ENCODE measurements at regions not wholly inside any gene's neighbourhood (a gene's known extent, or its start where the extent isn't known, plus 50 kb on each side); places are given as distances from the start of the nearest gene placed in this dataset.

DNA sequence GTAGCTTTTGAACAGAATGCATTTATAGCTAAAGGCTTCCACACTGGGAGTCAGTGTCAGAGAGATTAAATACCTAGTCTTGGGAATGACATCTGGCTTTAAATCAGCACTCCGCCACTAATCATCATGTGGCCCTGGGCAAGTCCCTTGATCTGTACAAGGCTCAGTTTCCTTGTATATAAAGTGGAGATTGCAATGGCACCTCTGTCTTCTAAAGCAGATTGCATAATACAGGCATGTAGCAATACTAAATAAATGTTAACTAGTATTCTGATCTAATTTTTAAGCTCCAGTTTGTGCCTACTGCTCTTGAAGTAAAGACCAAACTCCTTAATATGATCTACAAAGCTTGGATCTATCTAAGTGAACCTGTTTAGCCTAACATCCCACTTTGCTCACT lies 249.4 kb downstream of the PLPP3 start:
- DNase-seq: no peak
- Histone ChIP-seq H3K4me1 (ENCODE audit: control extremely low read depth in 1 of 4, control insufficient read depth in 4 of 4, insufficient read depth in 4 of 4, low read length in 3 of 4) (no peaks in the 10 kb centered on the region), H3K27ac (ENCODE audit: insufficient read depth in 1 of 2, low read depth in 1 of 2, low read length in 2 of 2, poor library complexity in 1 of 2, severe bottlenecking in 2 of 2) (no peak overlapping the region), H3K9me3 (ENCODE audit: control extremely low read depth in 1 of 5, control insufficient read depth in 4 of 5, insufficient read depth in 2 of 5, low read depth in 1 of 5, low read length in 4 of 5) (no peaks in the 10 kb centered on the region), H3K36me3 (ENCODE audit: control insufficient read depth in 4 of 4, insufficient read depth in 4 of 4, low read length in 3 of 4) (no peaks in the 10 kb centered on the region), H3K4me3 (ENCODE audit: control insufficient read depth in 1 of 7, extremely low read depth in 1 of 7, insufficient read depth in 4 of 7, low read depth in 2 of 7, low read length in 6 of 7) (no peak overlapping the region), H3K27me3 (replicated peaks in 2 of 5; ENCODE audit: control insufficient read depth in 4 of 5, insufficient read depth in 5 of 5, low read length in 4 of 5) (no peaks in the 10 kb centered on the region)
- ChIA-PET CTCF (no interaction called here), POLR2A (no interaction called here)
- WGBS (ENCODE audit: insufficient coverage): no CpG with 5 or more reads among the region's 1 CpG

DNA sequence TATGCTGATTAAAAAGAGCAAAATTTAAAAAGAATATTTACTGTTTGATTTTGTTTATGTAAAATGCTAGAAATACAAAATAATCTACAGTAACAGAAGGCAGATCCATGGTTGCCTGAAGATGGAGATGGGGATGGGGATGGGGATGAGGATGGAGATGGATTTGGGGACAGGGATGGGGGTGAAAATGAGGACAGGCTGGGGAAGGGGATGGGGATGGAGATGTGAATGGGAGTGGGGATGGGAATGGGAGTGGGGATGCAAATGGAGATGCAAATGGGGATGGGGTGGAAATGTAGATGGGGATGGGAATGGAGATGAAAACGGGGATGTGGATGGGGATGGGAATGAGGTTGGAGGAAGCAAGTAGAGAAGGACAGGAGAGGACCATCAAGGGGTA lies 252.2 kb downstream of the PLPP3 start:
- DNase-seq: no peak
- no peaks in the 10 kb centered on the region for H3K9me3 ChIP-seq (ENCODE audit: control extremely low read depth in 1 of 5, control insufficient read depth in 4 of 5, insufficient read depth in 2 of 5, low read depth in 1 of 5, low read length in 4 of 5)
- no peaks in the 10 kb centered on the region for H3K36me3 ChIP-seq (ENCODE audit: control insufficient read depth in 4 of 4, insufficient read depth in 4 of 4, low read length in 3 of 4)
- no peak overlapping the region for H3K27ac ChIP-seq (ENCODE audit: insufficient read depth in 1 of 2, low read depth in 1 of 2, low read length in 2 of 2, poor library complexity in 1 of 2, severe bottlenecking in 2 of 2)
- H3K4me3 ChIP-seq (ENCODE audit: control insufficient read depth in 1 of 7, extremely low read depth in 1 of 7, insufficient read depth in 4 of 7, low read depth in 2 of 7, low read length in 6 of 7): no peak overlapping the region
- WGBS (ENCODE audit: insufficient coverage): 82% methylated on average over 1 of the region's 1 CpG
- H3K4me1 ChIP-seq (ENCODE audit: control extremely low read depth in 1 of 4, control insufficient read depth in 4 of 4, insufficient read depth in 4 of 4, low read length in 3 of 4): no peaks in the 10 kb centered on the region
- CTCF ChIA-PET: no interaction called here
- no peaks in the 10 kb centered on the region for H3K27me3 ChIP-seq (replicated peaks in 2 of 5; ENCODE audit: control insufficient read depth in 4 of 5, insufficient read depth in 5 of 5, low read length in 4 of 5)
- POLR2A ChIA-PET: no interaction called here

GRCh38 chr1:56326056-56326455 lies 253.3 kb downstream of the PLPP3 start:
- no peak overlapping the region for H3K27ac ChIP-seq (ENCODE audit: insufficient read depth in 1 of 2, low read depth in 1 of 2, low read length in 2 of 2, poor library complexity in 1 of 2, severe bottlenecking in 2 of 2)
- no peaks in the 10 kb centered on the region for H3K27me3 ChIP-seq (replicated peaks in 2 of 5; ENCODE audit: control insufficient read depth in 4 of 5, insufficient read depth in 5 of 5, low read length in 4 of 5)
- ChIA-PET CTCF (interaction anchor here (0.7 kb wide), 1 partner anchor 56 kb away, joined by 4 read pairs; no protein-coding TSS in a partner anchor), POLR2A (no interaction called here)
- WGBS (ENCODE audit: insufficient coverage): no CpG with 5 or more reads among the region's 3 CpGs
- H3K4me3 ChIP-seq (ENCODE audit: control insufficient read depth in 1 of 7, extremely low read depth in 1 of 7, insufficient read depth in 4 of 7, low read depth in 2 of 7, low read length in 6 of 7): no peak overlapping the region
- no peaks in the 10 kb centered on the region for H3K9me3 ChIP-seq (ENCODE audit: control extremely low read depth in 1 of 5, control insufficient read depth in 4 of 5, insufficient read depth in 2 of 5, low read depth in 1 of 5, low read length in 4 of 5)
- no peaks in the 10 kb centered on the region for H3K36me3 ChIP-seq (ENCODE audit: control insufficient read depth in 4 of 4, insufficient read depth in 4 of 4, low read length in 3 of 4)
- H3K4me1 ChIP-seq (ENCODE audit: control extremely low read depth in 1 of 4, control insufficient read depth in 4 of 4, insufficient read depth in 4 of 4, low read length in 3 of 4): no peaks in the 10 kb centered on the region
- DNase-seq: no peak

DNA sequence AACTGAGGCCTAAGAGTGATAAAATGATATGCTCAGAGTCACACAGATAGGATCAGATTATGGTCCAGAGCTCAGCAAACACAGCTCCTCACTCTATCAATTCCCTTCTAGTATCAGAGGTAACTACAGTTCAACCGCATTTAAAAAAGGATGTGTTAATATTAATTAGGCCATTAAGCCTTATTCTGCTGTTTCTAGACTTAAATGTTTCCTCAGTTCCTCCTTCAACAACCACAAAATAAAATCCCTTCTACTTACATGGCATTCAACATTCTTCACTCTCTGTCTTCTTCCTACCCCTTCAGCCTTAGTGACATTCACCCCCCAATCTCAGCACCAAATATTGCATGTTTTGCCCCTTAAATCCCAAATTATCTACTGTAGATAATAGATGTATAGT lies 254.9 kb downstream of the PLPP3 start:
- DNase-seq: no peak
- Histone ChIP-seq H3K36me3 (ENCODE audit: control insufficient read depth in 4 of 4, insufficient read depth in 4 of 4, low read length in 3 of 4) (no peaks in the 10 kb centered on the region), H3K27ac (ENCODE audit: insufficient read depth in 1 of 2, low read depth in 1 of 2, low read length in 2 of 2, poor library complexity in 1 of 2, severe bottlenecking in 2 of 2) (no peak overlapping the region), H3K4me1 (ENCODE audit: control extremely low read depth in 1 of 4, control insufficient read depth in 4 of 4, insufficient read depth in 4 of 4, low read length in 3 of 4) (no peaks in the 10 kb centered on the region), H3K9me3 (ENCODE audit: control extremely low read depth in 1 of 5, control insufficient read depth in 4 of 5, insufficient read depth in 2 of 5, low read depth in 1 of 5, low read length in 4 of 5) (no peaks in the 10 kb centered on the region), H3K4me3 (ENCODE audit: control insufficient read depth in 1 of 7, extremely low read depth in 1 of 7, insufficient read depth in 4 of 7, low read depth in 2 of 7, low read length in 6 of 7) (no peak overlapping the region), H3K27me3 (replicated peaks in 2 of 5; ENCODE audit: control insufficient read depth in 4 of 5, insufficient read depth in 5 of 5, low read length in 4 of 5) (no peaks in the 10 kb centered on the region)
- WGBS (ENCODE audit: insufficient coverage): no CpG with 5 or more reads among the region's 1 CpG
- ChIA-PET POLR2A (no interaction called here), CTCF (no interaction called here)

GRCh38 chr1:56322211-56322610 lies 257.2 kb downstream of the PLPP3 start:
- WGBS (ENCODE audit: insufficient coverage): 94% methylated on average over 3 of the region's 3 CpGs
- no peaks in the 10 kb centered on the region for H3K9me3 ChIP-seq (ENCODE audit: control extremely low read depth in 1 of 5, control insufficient read depth in 4 of 5, insufficient read depth in 2 of 5, low read depth in 1 of 5, low read length in 4 of 5)
- H3K27me3 ChIP-seq (replicated peaks in 2 of 5; ENCODE audit: control insufficient read depth in 4 of 5, insufficient read depth in 5 of 5, low read length in 4 of 5): no peaks in the 10 kb centered on the region
- H3K36me3 ChIP-seq (ENCODE audit: control insufficient read depth in 4 of 4, insufficient read depth in 4 of 4, low read length in 3 of 4): no peaks in the 10 kb centered on the region
- H3K4me3 ChIP-seq (ENCODE audit: control insufficient read depth in 1 of 7, extremely low read depth in 1 of 7, insufficient read depth in 4 of 7, low read depth in 2 of 7, low read length in 6 of 7): no peak overlapping the region
- H3K4me1 ChIP-seq (ENCODE audit: control extremely low read depth in 1 of 4, control insufficient read depth in 4 of 4, insufficient read depth in 4 of 4, low read length in 3 of 4): no peaks in the 10 kb centered on the region
- no peak for DNase-seq
- H3K27ac ChIP-seq (ENCODE audit: insufficient read depth in 1 of 2, low read depth in 1 of 2, low read length in 2 of 2, poor library complexity in 1 of 2, severe bottlenecking in 2 of 2): no peak overlapping the region
- ChIA-PET CTCF (no interaction called here), POLR2A (no interaction called here)

- H3K36me3 ChIP-seq (ENCODE audit: control insufficient read depth in 4 of 4, insufficient read depth in 4 of 4, low read length in 3 of 4): no peaks in the 10 kb centered on the region
- WGBS (ENCODE audit: insufficient coverage): 100% methylated on average over 1 of the region's 4 CpGs
- no peaks in the 10 kb centered on the region for H3K9me3 ChIP-seq (ENCODE audit: control extremely low read depth in 1 of 5, control insufficient read depth in 4 of 5, insufficient read depth in 2 of 5, low read depth in 1 of 5, low read length in 4 of 5)
- no peaks in the 10 kb centered on the region for H3K4me1 ChIP-seq (ENCODE audit: control extremely low read depth in 1 of 4, control insufficient read depth in 4 of 4, insufficient read depth in 4 of 4, low read length in 3 of 4)
- H3K27me3 ChIP-seq (replicated peaks in 2 of 5; ENCODE audit: control insufficient read depth in 4 of 5, insufficient read depth in 5 of 5, low read length in 4 of 5): no peaks in the 10 kb centered on the region
- no peak overlapping the region for H3K27ac ChIP-seq (ENCODE audit: insufficient read depth in 1 of 2, low read depth in 1 of 2, low read length in 2 of 2, poor library complexity in 1 of 2, severe bottlenecking in 2 of 2)
- DNase-seq: no peak
- CTCF ChIA-PET: no interaction called here
- POLR2A ChIA-PET: no interaction called here
- H3K4me3 ChIP-seq (ENCODE audit: control insufficient read depth in 1 of 7, extremely low read depth in 1 of 7, insufficient read depth in 4 of 7, low read depth in 2 of 7, low read length in 6 of 7): no peak overlapping the region
These were observed 258.2 kb downstream of the PLPP3 start for GRCh38 chr1:56321150-56321490.

GRCh38 chr1:56320464-56321149 lies 258.8 kb downstream of the PLPP3 start:
- Histone ChIP-seq H3K27ac (ENCODE audit: insufficient read depth in 1 of 2, low read depth in 1 of 2, low read length in 2 of 2, poor library complexity in 1 of 2, severe bottlenecking in 2 of 2) (no peak overlapping the region), H3K4me1 (ENCODE audit: control extremely low read depth in 1 of 4, control insufficient read depth in 4 of 4, insufficient read depth in 4 of 4, low read length in 3 of 4) (no peaks in the 10 kb centered on the region), H3K4me3 (ENCODE audit: control insufficient read depth in 1 of 7, extremely low read depth in 1 of 7, insufficient read depth in 4 of 7, low read depth in 2 of 7, low read length in 6 of 7) (no peak overlapping the region), H3K27me3 (replicated peaks in 2 of 5; ENCODE audit: control insufficient read depth in 4 of 5, insufficient read depth in 5 of 5, low read length in 4 of 5) (no peaks in the 10 kb centered on the region), H3K36me3 (ENCODE audit: control insufficient read depth in 4 of 4, insufficient read depth in 4 of 4, low read length in 3 of 4) (no peaks in the 10 kb centered on the region), H3K9me3 (ENCODE audit: control extremely low read depth in 1 of 5, control insufficient read depth in 4 of 5, insufficient read depth in 2 of 5, low read depth in 1 of 5, low read length in 4 of 5) (no peaks in the 10 kb centered on the region)
- DNase-seq: no peak
- ChIA-PET CTCF (no interaction called here), POLR2A (no interaction called here)
- WGBS (ENCODE audit: insufficient coverage): 84% methylated on average over 3 of the region's 3 CpGs

All from common myeloid progenitor, CD34-positive (primary cell).